Endothelial cell (in vitro differentiated cells): ENCODE measurements at regions not wholly inside any gene's neighbourhood (a gene's known extent, or its start where the extent isn't known, plus 50 kb on each side); places are given as distances from the start of the nearest gene placed in this dataset.

ENCODE experiments used
- DNase-seq: peaks from one replicate; pipeline ENCODE4 v3.0.0; 2021; ENCODE audit warnings: low spot score
- H3K27ac Mint-ChIP-seq: one replicate; pipeline ENCODE4 v1.8.0; 2021; ENCODE audit warnings: mixed read lengths, inconsistent platforms; ENCODE audit not compliant: unreplicated experiment
- H3K27me3 Mint-ChIP-seq: one replicate; pipeline ENCODE4 v1.8.0; 2021; ENCODE audit warnings: mild to moderate bottlenecking, moderate library complexity, mixed read lengths, inconsistent platforms; ENCODE audit not compliant: unreplicated experiment
- H3K36me3 Mint-ChIP-seq: one replicate; pipeline ENCODE4 v1.8.0; 2021; ENCODE audit warnings: mild to moderate bottlenecking, low read depth, mixed read lengths, inconsistent platforms; ENCODE audit not compliant: unreplicated experiment
- H3K4me1 Mint-ChIP-seq: one replicate; pipeline ENCODE4 v1.8.0; 2021; ENCODE audit warnings: mild to moderate bottlenecking, mixed read lengths, inconsistent platforms; ENCODE audit not compliant: unreplicated experiment
- H3K4me3 Mint-ChIP-seq: one replicate; pipeline ENCODE4 v1.8.0; 2021; ENCODE audit warnings: mild to moderate bottlenecking, mixed read lengths, inconsistent platforms; ENCODE audit not compliant: unreplicated experiment
- H3K9me3 Mint-ChIP-seq: one replicate; pipeline ENCODE4 v1.8.0; 2021; ENCODE audit warnings: mixed read lengths, inconsistent platforms; ENCODE audit not compliant: unreplicated experiment
- TF ChIP-seq, protein P1 (sequence below): fragments of 200-600 bp; sonication (generic); IDR thresholded peaks from one replicate; pipeline ENCODE4 v1.5.0; 2021; ENCODE audit warnings: antibody characterized with exemption; ENCODE audit not compliant: unreplicated experiment

DNA sequence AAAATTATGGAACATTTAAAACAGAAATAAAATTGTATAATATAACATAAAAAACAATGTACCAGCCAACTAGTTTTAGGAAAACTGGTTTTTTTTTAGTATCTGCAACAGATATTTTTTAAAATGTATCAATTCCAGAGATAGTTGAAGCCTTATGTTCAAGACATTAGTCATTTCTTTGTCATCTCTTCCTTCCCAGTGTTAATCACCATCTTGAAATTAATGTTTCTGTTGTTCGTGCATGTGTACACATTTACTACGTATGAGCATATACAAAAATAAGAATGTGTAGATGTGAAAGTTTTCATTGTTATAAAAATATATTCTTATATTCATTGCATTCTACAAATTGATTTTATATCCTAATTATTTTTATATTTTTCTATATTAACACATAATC lies 1062.1 kb downstream of the SLC6A15 start:
- peaks cover 1% of the 10 kb centered on the region for H3K27me3 Mint-ChIP-seq
- no peaks in the 10 kb centered on the region for H3K9me3 Mint-ChIP-seq
- H3K36me3 Mint-ChIP-seq, result no peaks in the 10 kb centered on the region
- H3K4me1 Mint-ChIP-seq, result no peaks in the 10 kb centered on the region
- DNase-seq, result no peak
- no peak overlapping the region for H3K27ac Mint-ChIP-seq
- TF ChIP-seq, protein P1, sequence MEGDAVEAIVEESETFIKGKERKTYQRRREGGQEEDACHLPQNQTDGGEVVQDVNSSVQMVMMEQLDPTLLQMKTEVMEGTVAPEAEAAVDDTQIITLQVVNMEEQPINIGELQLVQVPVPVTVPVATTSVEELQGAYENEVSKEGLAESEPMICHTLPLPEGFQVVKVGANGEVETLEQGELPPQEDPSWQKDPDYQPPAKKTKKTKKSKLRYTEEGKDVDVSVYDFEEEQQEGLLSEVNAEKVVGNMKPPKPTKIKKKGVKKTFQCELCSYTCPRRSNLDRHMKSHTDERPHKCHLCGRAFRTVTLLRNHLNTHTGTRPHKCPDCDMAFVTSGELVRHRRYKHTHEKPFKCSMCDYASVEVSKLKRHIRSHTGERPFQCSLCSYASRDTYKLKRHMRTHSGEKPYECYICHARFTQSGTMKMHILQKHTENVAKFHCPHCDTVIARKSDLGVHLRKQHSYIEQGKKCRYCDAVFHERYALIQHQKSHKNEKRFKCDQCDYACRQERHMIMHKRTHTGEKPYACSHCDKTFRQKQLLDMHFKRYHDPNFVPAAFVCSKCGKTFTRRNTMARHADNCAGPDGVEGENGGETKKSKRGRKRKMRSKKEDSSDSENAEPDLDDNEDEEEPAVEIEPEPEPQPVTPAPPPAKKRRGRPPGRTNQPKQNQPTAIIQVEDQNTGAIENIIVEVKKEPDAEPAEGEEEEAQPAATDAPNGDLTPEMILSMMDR, result no peak
- no peak overlapping the region for H3K4me3 Mint-ChIP-seq

DNA sequence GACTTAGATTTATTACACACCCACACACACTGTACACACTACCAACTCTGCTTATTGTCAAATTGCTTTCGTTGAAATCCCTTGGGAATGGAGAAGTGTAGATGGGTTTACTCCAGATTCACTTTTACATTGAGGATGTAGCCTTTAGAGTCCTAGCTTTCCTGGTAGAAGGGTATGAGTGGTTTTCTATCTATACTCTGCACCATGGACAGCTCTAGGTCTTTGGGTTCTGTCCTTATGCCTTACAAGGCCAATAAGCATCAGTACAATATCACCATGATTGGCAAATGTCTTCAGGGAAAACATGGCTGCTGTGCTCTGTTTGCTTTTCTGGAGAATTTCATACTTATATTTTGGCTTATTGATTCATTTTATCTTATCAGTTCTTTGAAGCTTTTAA lies 1063.9 kb downstream of the SLC6A15 start:
- no peaks in the 10 kb centered on the region for H3K4me1 Mint-ChIP-seq
- H3K27me3 Mint-ChIP-seq, result peaks cover 1% of the 10 kb centered on the region
- H3K27ac Mint-ChIP-seq, result no peak overlapping the region
- no peak overlapping the region for H3K4me3 Mint-ChIP-seq
- TF ChIP-seq, protein P1, result no peak
- no peaks in the 10 kb centered on the region for H3K36me3 Mint-ChIP-seq
- DNase-seq, result no peak
- no peaks in the 10 kb centered on the region for H3K9me3 Mint-ChIP-seq

DNA sequence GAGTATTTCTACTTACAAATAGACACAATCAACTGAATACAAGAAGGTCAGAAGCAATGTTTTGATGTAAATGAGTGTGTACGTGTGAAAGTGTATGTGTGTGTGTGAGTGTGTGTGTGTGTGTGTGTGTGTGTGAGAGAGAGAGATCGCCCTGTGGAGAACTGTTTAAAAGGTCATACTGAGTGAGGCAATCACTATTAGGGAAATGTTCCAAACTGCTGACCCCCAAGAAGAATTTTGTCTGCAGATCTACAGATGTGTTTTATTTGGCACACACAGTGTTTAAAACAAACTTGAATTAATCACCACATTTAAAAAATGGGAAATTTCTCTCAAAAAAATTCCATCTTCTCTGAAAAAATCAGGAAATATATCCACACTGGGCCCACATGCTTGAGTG lies 1069.1 kb downstream of the SLC6A15 start:
- H3K4me1 Mint-ChIP-seq, result no peaks in the 10 kb centered on the region
- H3K36me3 Mint-ChIP-seq, result no peaks in the 10 kb centered on the region
- H3K9me3 Mint-ChIP-seq, result no peaks in the 10 kb centered on the region
- TF ChIP-seq, protein P1, result no peak
- H3K27me3 Mint-ChIP-seq, result peaks cover 1% of the 10 kb centered on the region
- no peak for DNase-seq
- no peak overlapping the region for H3K4me3 Mint-ChIP-seq
- H3K27ac Mint-ChIP-seq, result no peak overlapping the region

DNA sequence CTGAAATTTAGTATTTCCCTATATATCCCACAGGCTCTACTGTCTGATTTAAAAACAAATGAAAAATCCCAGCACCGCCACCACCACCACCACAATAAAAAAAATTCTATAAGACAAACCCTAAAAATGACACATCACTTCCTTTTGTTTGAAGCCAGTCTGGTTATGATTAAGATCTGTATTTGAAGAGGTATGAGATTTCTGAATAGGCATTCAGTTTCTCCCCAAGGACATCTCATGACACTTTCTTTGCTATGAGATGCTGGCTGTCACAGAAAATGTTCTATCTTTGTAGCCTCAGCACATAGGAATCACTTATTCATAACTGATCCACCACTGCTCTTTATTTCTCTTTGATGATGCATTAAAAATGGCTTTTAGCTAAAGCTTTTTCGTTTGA lies 1071.0 kb downstream of the SLC6A15 start:
- no peak for DNase-seq
- no peak overlapping the region for H3K4me3 Mint-ChIP-seq
- no peak overlapping the region for H3K27ac Mint-ChIP-seq
- no peaks in the 10 kb centered on the region for H3K27me3 Mint-ChIP-seq
- no peaks in the 10 kb centered on the region for H3K9me3 Mint-ChIP-seq
- H3K4me1 Mint-ChIP-seq, result no peaks in the 10 kb centered on the region
- no peaks in the 10 kb centered on the region for H3K36me3 Mint-ChIP-seq
- TF ChIP-seq, protein P1, result no peak

DNA sequence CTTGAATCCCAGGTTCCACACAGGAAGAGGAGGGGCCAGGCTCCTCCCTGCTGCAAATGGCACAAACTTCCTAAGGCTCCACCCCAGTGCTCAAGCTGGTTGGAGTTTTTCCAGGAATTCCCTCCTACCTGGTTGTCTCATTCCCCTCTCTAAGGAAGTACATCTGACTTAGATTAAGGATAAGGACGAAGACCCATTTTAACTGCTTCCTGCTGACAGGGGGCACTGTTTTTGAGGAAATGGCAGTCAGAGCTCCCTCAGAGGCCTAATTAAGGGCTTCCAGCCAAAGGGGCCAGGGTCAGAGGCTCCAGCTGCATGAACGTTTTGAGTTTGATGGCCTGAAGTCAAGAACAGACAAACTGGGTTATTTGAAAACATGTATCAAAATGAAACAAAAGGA lies 1084.7 kb downstream of the SLC6A15 start:
- no peaks in the 10 kb centered on the region for H3K27me3 Mint-ChIP-seq
- H3K36me3 Mint-ChIP-seq, result no peaks in the 10 kb centered on the region
- H3K4me3 Mint-ChIP-seq, result no peak overlapping the region
- no peaks in the 10 kb centered on the region for H3K4me1 Mint-ChIP-seq
- DNase-seq, result no peak
- H3K27ac Mint-ChIP-seq, result no peak overlapping the region
- TF ChIP-seq, protein P1, result no peak
- no peaks in the 10 kb centered on the region for H3K9me3 Mint-ChIP-seq
